GM10266 (cell line): ENCODE measurements at regions not wholly inside any gene's neighbourhood (a gene's known extent, or its start where the extent isn't known, plus 50 kb on each side); places are given as distances from the start of the nearest gene placed in this dataset.

Experiments
- DNase-seq: peaks from one replicate; pipeline ENCODE4 v3.0.0; 2012; ENCODE audit errors: extremely low spot score
- TF ChIP-seq, protein P1 (sequence below): IDR thresholded peaks from 2 replicates; pipeline ENCODE4 v1.5.1; 2012; ENCODE audit warnings: mild to moderate bottlenecking, low read depth; ENCODE audit not compliant: control insufficient read depth, insufficient read depth; ENCODE audit errors: missing control alignments

DNA sequence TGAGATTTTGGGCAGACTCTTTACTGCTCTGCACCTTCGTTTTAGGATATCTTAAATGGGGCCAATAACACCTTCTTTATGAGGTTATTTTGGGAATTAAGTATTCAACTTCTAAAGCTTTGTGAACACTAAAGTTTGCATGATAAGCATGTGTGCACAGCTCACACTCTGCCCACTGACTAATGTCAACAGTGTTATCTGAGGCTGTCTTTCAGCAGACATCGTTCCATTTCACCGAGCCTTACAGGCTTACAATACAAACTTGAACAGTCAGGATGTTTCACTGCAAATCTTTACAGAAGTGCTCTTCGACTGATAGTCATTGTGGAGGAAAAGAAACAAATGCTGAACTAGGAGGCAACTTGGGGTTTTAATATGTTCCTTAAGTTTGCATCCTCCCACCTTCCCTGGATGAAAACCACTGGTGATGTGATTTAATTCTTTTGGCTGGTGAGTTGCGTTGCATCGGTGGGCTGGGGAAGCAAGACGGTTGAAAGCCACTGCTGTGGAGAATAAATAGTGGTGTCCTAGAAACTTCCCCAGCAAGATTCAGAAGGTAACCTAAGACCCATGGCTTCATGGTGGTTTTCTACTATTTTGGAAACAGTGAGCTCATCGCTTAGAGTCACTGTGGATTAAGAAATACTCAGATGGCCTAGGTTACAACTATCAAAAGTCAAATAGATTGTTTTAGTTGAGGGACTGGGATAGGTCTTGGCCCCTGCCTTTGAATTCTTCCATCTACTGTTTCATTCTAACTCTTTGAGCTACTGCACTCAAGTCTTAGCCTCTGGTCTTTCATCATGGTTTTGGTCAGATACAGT lies 167.2 kb upstream of the MAP3K7 start:
- TF ChIP-seq, protein P1, sequence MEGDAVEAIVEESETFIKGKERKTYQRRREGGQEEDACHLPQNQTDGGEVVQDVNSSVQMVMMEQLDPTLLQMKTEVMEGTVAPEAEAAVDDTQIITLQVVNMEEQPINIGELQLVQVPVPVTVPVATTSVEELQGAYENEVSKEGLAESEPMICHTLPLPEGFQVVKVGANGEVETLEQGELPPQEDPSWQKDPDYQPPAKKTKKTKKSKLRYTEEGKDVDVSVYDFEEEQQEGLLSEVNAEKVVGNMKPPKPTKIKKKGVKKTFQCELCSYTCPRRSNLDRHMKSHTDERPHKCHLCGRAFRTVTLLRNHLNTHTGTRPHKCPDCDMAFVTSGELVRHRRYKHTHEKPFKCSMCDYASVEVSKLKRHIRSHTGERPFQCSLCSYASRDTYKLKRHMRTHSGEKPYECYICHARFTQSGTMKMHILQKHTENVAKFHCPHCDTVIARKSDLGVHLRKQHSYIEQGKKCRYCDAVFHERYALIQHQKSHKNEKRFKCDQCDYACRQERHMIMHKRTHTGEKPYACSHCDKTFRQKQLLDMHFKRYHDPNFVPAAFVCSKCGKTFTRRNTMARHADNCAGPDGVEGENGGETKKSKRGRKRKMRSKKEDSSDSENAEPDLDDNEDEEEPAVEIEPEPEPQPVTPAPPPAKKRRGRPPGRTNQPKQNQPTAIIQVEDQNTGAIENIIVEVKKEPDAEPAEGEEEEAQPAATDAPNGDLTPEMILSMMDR = no peak
- DNase-seq = no peak

DNA sequence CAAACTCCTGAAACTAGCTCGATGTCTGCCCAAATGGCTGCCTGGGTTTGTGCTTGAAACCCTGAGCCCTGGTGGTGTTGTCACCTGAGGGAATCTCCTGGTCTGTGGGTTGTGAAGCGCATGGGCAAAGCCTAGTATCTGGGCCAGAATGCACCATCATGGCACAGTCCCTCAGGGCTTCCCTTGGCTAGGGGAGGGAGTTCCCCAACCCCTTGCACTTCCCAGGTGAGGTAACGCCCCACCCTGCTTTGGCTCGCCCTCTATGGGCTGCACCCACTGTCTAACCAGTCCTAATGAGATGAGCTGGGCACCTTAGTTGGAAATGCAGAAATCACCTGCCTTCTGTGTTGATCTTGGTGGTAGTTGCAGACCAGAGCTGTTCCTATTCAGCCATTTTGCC lies 152.9 kb upstream of the MAP3K7 start:
- TF ChIP-seq, protein P1 = no peak
- DNase-seq = no peak

DNA sequence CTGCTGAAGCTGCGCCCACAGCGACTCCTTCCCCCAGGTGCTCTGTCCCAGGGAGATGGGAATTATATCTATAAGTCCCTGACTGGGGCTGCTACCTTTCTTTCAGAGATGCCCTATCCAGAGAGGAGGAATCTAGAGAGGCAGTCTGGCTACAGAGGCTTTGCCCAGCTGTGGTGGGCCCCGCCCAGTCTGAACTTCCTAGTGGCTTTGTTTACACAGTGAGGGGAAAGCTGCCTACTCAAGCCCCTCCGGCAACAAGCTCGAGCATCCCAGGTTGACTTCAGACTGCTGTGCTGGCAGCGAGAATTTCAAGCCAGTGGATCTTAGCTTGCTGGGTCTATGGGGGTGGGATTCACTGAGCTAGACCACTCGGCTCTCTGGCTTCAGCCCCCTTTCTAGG lies 152.5 kb upstream of the MAP3K7 start:
- TF ChIP-seq, protein P1 = no peak
- no peak for DNase-seq

DNA sequence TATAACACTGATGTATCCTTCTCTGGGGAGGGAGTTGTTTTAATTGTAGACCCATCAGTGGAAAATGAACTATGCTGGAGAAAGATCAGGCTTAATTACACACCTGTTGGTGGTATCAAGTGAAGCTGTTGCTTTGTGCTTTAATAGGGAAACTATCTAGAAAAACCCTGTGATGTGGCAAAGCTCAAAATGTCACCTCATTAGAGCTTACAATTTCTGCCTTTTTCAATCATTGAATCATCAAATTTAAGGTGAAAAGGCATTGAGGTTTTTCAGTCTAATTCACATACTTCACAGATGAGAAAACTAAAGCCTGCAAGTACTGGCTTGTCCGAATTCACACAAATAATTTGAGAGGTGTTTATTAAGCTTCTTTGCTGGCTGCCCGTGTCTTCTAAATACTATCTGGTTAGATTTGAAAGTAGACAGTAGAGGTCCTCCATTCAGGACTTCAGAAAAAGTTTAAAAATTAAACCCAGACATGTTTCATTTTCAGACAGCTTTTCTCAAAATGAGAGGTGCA lies 143.3 kb upstream of the MAP3K7 start:
- no peak for DNase-seq
- TF ChIP-seq, protein P1 = no peak

DNA sequence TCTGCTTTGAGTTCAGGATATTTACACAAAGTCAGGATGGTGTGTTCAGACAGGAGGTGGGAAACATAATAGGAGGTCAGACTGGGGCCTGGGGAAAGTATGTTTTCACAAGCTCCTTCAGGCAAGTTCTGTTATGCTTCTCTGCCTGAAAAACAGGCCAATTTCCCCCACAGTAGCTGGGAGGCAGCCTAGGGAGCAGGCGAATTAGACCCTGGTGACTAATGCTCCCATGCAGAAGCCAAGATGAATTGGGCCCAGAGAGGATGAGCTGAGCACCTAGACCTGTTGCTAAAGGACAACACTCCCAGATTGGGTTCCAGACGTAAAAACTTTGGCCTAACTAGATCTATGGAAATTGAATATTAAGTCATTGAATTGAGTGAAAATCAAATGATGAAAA lies 142.2 kb upstream of the MAP3K7 start:
- TF ChIP-seq, protein P1 = no peak
- no peak for DNase-seq

DNA sequence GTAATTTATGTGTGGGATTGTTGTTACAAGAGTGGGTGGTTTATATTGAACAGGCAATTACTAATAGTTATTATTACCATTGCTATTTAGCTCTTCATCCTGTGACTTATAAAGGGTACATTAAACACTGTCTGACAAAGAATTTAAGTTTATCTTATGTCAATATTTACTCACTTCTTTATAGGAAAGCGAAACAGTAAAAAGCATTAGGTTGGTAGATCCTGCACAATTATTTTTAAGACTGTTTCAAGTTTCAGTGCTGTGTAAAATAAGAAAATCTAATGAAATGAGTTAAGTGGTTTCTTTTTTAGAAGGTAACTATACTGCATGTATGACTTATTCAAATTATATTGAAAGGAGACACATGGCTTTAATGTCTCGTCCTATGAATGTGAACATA lies 135.8 kb upstream of the MAP3K7 start:
- TF ChIP-seq, protein P1 = no peak
- no peak for DNase-seq

DNA sequence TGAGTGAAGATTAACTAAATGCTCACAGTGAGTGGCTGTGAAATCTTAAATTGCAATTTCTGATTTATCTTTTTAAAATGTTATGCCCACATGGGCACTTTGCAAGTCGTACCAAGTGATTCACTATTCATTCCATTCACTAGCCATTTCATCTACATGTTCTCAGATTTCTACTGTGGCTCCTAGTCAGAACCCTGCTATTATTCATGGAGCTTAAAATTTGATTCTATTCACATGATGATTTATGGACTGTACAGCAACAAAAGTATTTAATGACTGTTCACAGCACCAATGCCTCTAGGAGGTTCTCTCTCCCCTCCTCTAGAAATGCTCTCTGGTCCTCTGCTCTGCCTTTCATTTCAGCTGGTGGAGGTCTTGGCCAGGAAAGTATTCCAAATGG lies 133.5 kb upstream of the MAP3K7 start:
- TF ChIP-seq, protein P1 = no peak
- no peak for DNase-seq
